ENCODE measurements at regions not wholly inside any gene's neighbourhood (a gene's known extent, or its start where the extent isn't known, plus 50 kb on each side); places are given as distances from the start of the nearest gene placed in this dataset.

DNA sequence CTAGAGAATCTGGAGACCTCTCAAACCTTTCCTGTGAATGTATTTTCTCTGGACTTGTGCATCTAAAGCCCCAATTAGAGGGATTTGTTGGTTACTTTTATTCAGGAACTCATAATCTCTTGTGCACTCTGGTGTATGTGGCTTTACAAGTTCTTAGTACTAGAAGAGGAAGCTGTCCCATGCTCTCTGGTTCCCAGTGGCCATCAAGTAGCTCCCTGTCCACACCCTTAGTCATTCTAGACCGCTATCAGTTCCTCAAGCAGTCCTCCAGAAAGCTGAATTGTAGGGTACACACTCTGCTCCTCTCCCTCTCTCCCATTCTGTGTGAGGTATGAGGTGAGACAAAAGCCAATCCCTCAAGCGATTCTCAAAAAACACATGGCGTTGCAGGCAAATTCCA lies 470.3 kb downstream of the PTPRC start:
- peaks cover 9% of the 10 kb centered on the region for H3K4me1 ChIP-seq (ENCODE audit: low read depth, poor library complexity, severe bottlenecking)
- H3K4me3 ChIP-seq (IDR thresholded peaks at IDR 0.05; ENCODE audit: insufficient read depth, low read depth, low read length), result no peak overlapping the region
- no peak for TF ChIP-seq CTCF (conservative IDR thresholded peaks at IDR 0.05; ENCODE audit: low read depth, low read length)
- H3K4me2 ChIP-seq, result no peak overlapping the region
- no peaks in the 10 kb centered on the region for H4K20me1 ChIP-seq (ENCODE audit: insufficient read depth)
- no peaks in the 10 kb centered on the region for H3K27me3 ChIP-seq (ENCODE audit: insufficient read depth, low read depth)
- no peak overlapping the region for H3K27ac ChIP-seq
- no peak overlapping the region for H3K9ac ChIP-seq
- no peaks in the 10 kb centered on the region for H3K36me3 ChIP-seq (ENCODE audit: insufficient read depth)
- no peaks in the 10 kb centered on the region for H3K79me2 ChIP-seq (ENCODE audit: insufficient read depth, low read depth)
- no peak overlapping the region for H2AFZ ChIP-seq (ENCODE audit: low read depth)

DNA sequence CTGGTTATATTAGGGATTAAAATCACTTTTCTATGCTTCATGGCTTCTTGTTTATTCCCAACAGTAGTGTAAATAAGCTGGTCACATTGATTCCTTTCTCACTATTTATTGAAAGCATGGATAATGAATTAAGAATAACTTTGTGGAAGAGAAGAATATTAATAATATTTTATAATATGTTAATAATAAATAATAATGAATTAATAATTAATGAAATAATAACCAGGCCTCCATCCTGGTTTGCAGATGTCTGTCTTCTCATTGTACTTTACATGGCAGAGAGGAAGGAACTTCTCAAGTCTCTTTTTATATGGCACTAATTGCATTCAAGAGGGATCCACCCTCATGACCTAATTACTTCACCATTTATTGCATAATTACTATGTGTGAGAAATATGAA lies 473.5 kb downstream of the PTPRC start:
- no peak overlapping the region for H3K9ac ChIP-seq
- H3K36me3 ChIP-seq (ENCODE audit: insufficient read depth), result no peaks in the 10 kb centered on the region
- H3K4me3 ChIP-seq (IDR thresholded peaks at IDR 0.05; ENCODE audit: insufficient read depth, low read depth, low read length), result no peak overlapping the region
- no peak overlapping the region for H2AFZ ChIP-seq (ENCODE audit: low read depth)
- H4K20me1 ChIP-seq (ENCODE audit: insufficient read depth), result no peaks in the 10 kb centered on the region
- no peak overlapping the region for H3K4me2 ChIP-seq
- no peaks in the 10 kb centered on the region for H3K79me2 ChIP-seq (ENCODE audit: insufficient read depth, low read depth)
- H3K27me3 ChIP-seq (ENCODE audit: insufficient read depth, low read depth), result no peaks in the 10 kb centered on the region
- H3K4me1 ChIP-seq (ENCODE audit: low read depth, poor library complexity, severe bottlenecking), result peaks cover 9% of the 10 kb centered on the region
- no peak overlapping the region for H3K27ac ChIP-seq
- no peak for TF ChIP-seq CTCF (conservative IDR thresholded peaks at IDR 0.05; ENCODE audit: low read depth, low read length)

DNA sequence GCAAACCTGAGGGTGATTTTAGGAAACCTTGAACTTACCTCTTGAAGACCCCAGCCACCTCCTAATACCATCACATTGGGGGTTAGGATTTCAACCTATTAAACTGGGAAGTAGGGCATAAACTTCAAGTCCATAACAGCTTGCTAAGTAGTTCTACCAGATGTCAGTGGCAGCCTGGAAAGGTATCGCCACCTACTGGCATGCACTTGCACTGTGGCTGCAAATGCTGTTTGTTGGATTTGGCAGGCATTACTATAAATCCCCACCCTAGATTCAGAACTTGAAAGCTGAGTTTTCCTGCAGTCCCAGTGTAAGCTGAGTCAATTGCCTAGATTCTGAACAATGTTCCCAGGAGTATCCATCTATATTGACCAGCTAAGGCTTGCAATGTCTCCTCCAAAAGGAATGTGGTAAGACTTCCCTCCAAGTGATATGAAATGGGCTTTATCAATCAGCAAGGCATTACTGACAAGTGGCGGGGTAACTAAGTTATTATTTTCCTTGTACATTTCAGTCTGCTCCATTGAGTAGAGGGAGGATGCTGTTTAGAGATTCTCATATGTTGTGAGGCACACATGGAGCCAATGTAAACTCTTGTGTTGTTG lies 474.5 kb downstream of the PTPRC start:
- Histone ChIP-seq H3K4me1 (ENCODE audit: low read depth, poor library complexity, severe bottlenecking) (peaks cover 9% of the 10 kb centered on the region), H4K20me1 (ENCODE audit: insufficient read depth) (no peaks in the 10 kb centered on the region), H3K79me2 (ENCODE audit: insufficient read depth, low read depth) (no peaks in the 10 kb centered on the region), H3K9ac (no peak overlapping the region), H3K27ac (no peak overlapping the region), H2AFZ (ENCODE audit: low read depth) (peak overlapping the region; percentile 14), H3K36me3 (ENCODE audit: insufficient read depth) (no peaks in the 10 kb centered on the region), H3K27me3 (ENCODE audit: insufficient read depth, low read depth) (no peaks in the 10 kb centered on the region), H3K4me2 (no peak overlapping the region), H3K4me3 (IDR thresholded peaks at IDR 0.05; ENCODE audit: insufficient read depth, low read depth, low read length) (no peak overlapping the region)
- peak; percentile 98 for TF ChIP-seq CTCF (conservative IDR thresholded peaks at IDR 0.05; ENCODE audit: low read depth, low read length)

DNA sequence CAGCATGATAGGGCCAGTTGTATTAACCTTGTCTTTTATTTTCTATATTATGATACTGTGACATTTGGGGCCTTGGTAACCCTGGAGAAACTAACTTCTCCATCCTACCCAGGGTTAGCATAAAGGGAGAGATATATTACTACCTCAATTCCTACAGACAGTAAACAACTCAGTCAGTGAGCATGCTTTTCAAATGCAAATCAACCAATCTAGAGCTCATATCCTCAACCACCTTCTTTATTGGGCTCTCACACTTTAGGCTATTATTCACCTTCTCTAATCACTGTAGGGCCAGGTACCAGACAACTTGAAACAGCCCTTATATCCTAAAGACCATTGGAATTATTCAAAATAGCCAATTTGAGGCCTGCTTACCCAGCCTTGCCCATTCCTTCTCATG lies 477.6 kb downstream of the PTPRC start:
- no peak overlapping the region for H3K4me2 ChIP-seq
- no peaks in the 10 kb centered on the region for H4K20me1 ChIP-seq (ENCODE audit: insufficient read depth)
- no peak overlapping the region for H2AFZ ChIP-seq (ENCODE audit: low read depth)
- H3K36me3 ChIP-seq (ENCODE audit: insufficient read depth), result no peaks in the 10 kb centered on the region
- TF ChIP-seq CTCF (conservative IDR thresholded peaks at IDR 0.05; ENCODE audit: low read depth, low read length), result no peak
- H3K9ac ChIP-seq, result no peak overlapping the region
- H3K79me2 ChIP-seq (ENCODE audit: insufficient read depth, low read depth), result no peaks in the 10 kb centered on the region
- H3K4me1 ChIP-seq (ENCODE audit: low read depth, poor library complexity, severe bottlenecking), result peaks cover 22% of the 10 kb centered on the region
- no peak overlapping the region for H3K4me3 ChIP-seq (IDR thresholded peaks at IDR 0.05; ENCODE audit: insufficient read depth, low read depth, low read length)
- no peak overlapping the region for H3K27ac ChIP-seq
- H3K27me3 ChIP-seq (ENCODE audit: insufficient read depth, low read depth), result no peaks in the 10 kb centered on the region
